ENCODE measurements at regions not wholly inside any gene's neighbourhood (a gene's known extent, or its start where the extent isn't known, plus 50 kb on each side); places are given as distances from the start of the nearest gene placed in this dataset.

- Mint-ChIP-seq H3K36me3 (ENCODE audit: low read depth) (no peaks in the 10 kb centered on the region), H3K27ac (no peak overlapping the region), H3K27me3 (peaks cover 13% of the 10 kb centered on the region), H3K9me3 (no peaks in the 10 kb centered on the region), H3K4me3 (no peak overlapping the region), H3K4me1 (no peaks in the 10 kb centered on the region)
- ChIA-PET CTCF (no interaction called here), POLR2A (no interaction called here)
- TF ChIP-seq CTCF (IDR thresholded peaks at IDR 0.05): no peak
- no peak for ATAC-seq (ENCODE audit: low read depth)
- DNase-seq: no peak
- intact Hi-C loops (cut with micrococcal nuclease): no loop called here
Observed at GRCh38 chr14:51575349-51576116, 76.2 kb upstream of the FRMD6 start.

DNA sequence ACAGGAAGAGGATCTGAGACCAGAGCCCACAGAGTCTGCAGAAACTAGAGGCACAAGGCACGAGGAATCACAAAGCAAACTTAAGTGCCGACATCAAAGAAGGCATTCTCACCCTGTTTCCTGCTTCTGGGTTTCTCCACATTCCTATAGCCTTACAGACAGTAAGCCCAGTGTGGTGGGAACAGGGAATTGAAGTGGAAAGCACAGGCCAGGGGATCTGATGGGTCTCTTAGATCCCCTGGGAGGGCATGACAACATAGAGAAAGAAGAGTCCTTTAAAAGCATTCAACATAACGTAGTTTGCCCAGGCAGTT lies 75.6 kb upstream of the FRMD6 start:
- ATAC-seq (ENCODE audit: low read depth): no peak
- intact Hi-C loops (cut with micrococcal nuclease): no loop called here
- Mint-ChIP-seq H3K9me3 (no peaks in the 10 kb centered on the region), H3K4me3 (no peak overlapping the region), H3K27me3 (peaks cover 14% of the 10 kb centered on the region), H3K4me1 (no peaks in the 10 kb centered on the region), H3K36me3 (ENCODE audit: low read depth) (no peaks in the 10 kb centered on the region), H3K27ac (no peak overlapping the region)
- no peak for DNase-seq
- no peak for TF ChIP-seq CTCF (IDR thresholded peaks at IDR 0.05)
- CTCF ChIA-PET: no interaction called here
- POLR2A ChIA-PET: no interaction called here

DNA sequence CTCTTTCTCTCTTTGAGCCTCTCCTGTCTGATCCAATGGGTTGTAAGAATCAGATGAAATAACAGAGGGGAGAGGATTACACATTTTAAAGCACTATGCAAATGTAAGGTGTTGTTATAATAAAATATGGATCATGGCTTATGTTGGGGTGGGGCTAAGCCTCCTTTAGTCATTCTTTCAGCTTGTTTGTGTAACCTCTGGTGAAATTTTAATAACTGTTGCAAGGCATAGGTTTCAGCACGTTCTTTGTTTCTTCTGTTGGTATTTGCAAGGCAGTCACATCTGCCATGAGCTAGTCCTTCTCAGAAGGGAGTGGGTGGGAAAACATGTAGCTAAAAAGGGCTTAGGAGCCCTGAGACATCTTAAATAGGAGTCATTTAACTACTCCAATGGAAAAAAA lies 74.8 kb upstream of the FRMD6 start:
- ATAC-seq (ENCODE audit: low read depth) (no peak), DNase-seq (no peak)
- intact Hi-C loops (cut with micrococcal nuclease): no loop called here
- CTCF ChIA-PET: no interaction called here
- H3K36me3 Mint-ChIP-seq (ENCODE audit: low read depth): no peaks in the 10 kb centered on the region
- TF ChIP-seq CTCF (IDR thresholded peaks at IDR 0.05): no peak
- H3K4me3 Mint-ChIP-seq: no peak overlapping the region
- no peaks in the 10 kb centered on the region for H3K9me3 Mint-ChIP-seq
- H3K27me3 Mint-ChIP-seq: peaks cover 17% of the 10 kb centered on the region
- no peaks in the 10 kb centered on the region for H3K4me1 Mint-ChIP-seq
- POLR2A ChIA-PET: interaction anchor here (0.5 to 0.7 kb wide), 2 partner anchors 253 to 680 kb away, joined by 3 to 4 read pairs; no protein-coding TSS in a partner anchor
- no peak overlapping the region for H3K27ac Mint-ChIP-seq

DNA sequence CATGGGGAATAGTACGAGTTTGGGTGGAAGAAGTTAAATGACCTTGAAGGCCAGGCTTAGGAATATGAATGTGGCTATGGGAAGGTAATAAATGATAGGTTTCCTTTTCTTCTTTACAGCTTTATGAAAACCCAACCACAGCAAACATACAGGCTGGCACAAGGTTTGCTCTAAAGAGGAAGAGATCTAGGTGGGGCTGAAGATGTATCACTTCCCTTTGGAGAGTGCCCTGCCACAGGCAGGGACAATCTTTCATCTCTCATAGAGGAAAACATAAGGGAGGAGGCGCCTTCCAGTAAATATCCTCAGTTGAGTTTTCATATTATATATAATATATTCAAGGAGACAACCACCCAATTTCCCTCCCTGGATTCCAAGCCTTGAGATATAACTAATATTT lies 72.9 kb upstream of the FRMD6 start:
- CTCF ChIA-PET: no interaction called here
- intact Hi-C loops (cut with micrococcal nuclease): no loop called here
- Mint-ChIP-seq H3K4me1 (no peaks in the 10 kb centered on the region), H3K27me3 (peaks cover 17% of the 10 kb centered on the region), H3K36me3 (ENCODE audit: low read depth) (no peaks in the 10 kb centered on the region), H3K4me3 (no peak overlapping the region), H3K9me3 (no peaks in the 10 kb centered on the region), H3K27ac (no peak overlapping the region)
- no peak for ATAC-seq (ENCODE audit: low read depth)
- TF ChIP-seq CTCF (IDR thresholded peaks at IDR 0.05): no peak
- POLR2A ChIA-PET: no interaction called here
- no peak for DNase-seq

- Mint-ChIP-seq H3K27ac (no peak overlapping the region), H3K4me3 (no peak overlapping the region), H3K4me1 (no peaks in the 10 kb centered on the region), H3K36me3 (ENCODE audit: low read depth) (no peaks in the 10 kb centered on the region), H3K9me3 (no peaks in the 10 kb centered on the region), H3K27me3 (peaks cover 16% of the 10 kb centered on the region)
- no peak for TF ChIP-seq CTCF (IDR thresholded peaks at IDR 0.05)
- no peak for ATAC-seq (ENCODE audit: low read depth)
- intact Hi-C loops (cut with micrococcal nuclease): no loop called here
- no peak for DNase-seq
- ChIA-PET CTCF (no interaction called here), POLR2A (no interaction called here)
Observed at GRCh38 chr14:51581017-51581881, 70.5 kb upstream of the FRMD6 start.
